K562 (cell line): ENCODE measurements at regions not wholly inside any gene's neighbourhood (a gene's known extent, or its start where the extent isn't known, plus 50 kb on each side); places are given as distances from the start of the nearest gene placed in this dataset.

ENCODE experiments used
- ATAC-seq: fragments of 200-7000 bp; cut with Tn5 transposase; 3 replicates; pipeline ENCODE4 v1.9.1; 2020; ENCODE audit warnings: moderate library complexity
- BruUV-seq: library from RNA; stranded (reverse); fragments of 400-500 nt; replicated peaks from 2 replicates; lab custom pipeline; 2021; lab: Mats Ljungman, UMichigan
- CTCF ChIA-PET: fragments of 300-600 bp; formaldehyde crosslinking; extraction: SDS; loops from one replicate; lab custom pipeline; 2021; ENCODE audit warnings: low intra/inter-chr PET ratio; lab: Yijun Ruan, JAX
- POLR2A ChIA-PET: fragments of 300-600, 350-650 bp; sonication (Branson Sonifier 250); formaldehyde crosslinking; extraction: SDS; loops from one replicate; lab custom pipeline; 2021; ENCODE audit warnings: antibody characterized with exemption, inconsistent platforms; lab: Yijun Ruan, JAX
- DNase-seq, 4 experiments: peaks; one replicate each; pipeline versions ENCODE4 v3.0.0 to v3.0.0-alpha.2; 2011 to 2018; ENCODE audit warnings: low spot score in 3 of 4, mixed read lengths in 3 of 4; ENCODE audit errors: extremely low read depth in 1 of 4
- FAIRE-seq: peaks from 2 replicates; lab custom pipeline; 2011; peaks lifted over from hg19 to GRCh38; lab: Jason Lieb, UNC
- H2AFZ ChIP-seq: 2 replicates; pipeline ENCODE4 v1.6.0; 2011; ENCODE audit warnings: low read depth, low read length, control low read depth, inconsistent platforms
- H3K27ac ChIP-seq: fragments of 200-600 bp; 3 replicates; pipeline ENCODE4 v1.8.0; 2011; ENCODE audit warnings: low read depth, mild to moderate bottlenecking, control low read depth, inconsistent platforms, low read length, moderate library complexity, mixed read lengths; ENCODE audit errors: extremely low read depth
- H3K27me3 ChIP-seq, 2 experiments: fragments of 300-600 bp in 1 of 2; 2 replicates in 1 of 2; 3 replicates in 1 of 2; pipeline versions ENCODE4 v1.6.0 to v1.8.0; 2011; ENCODE audit warnings: inconsistent platforms in 2 of 2, low read length in 2 of 2, mild to moderate bottlenecking in 1 of 2, mixed read lengths in 1 of 2, moderate library complexity in 1 of 2; ENCODE audit not compliant: control insufficient read depth in 2 of 2, insufficient read depth in 2 of 2
- H3K36me3 ChIP-seq: fragments of 300-600 bp; 3 replicates; pipeline ENCODE4 v1.8.0; 2011; ENCODE audit warnings: mild to moderate bottlenecking, low read length, inconsistent platforms; ENCODE audit not compliant: control insufficient read depth, insufficient read depth
- H3K4me1 ChIP-seq, 2 experiments: fragments of 200-600 bp in 1 of 2; replicated peaks in 1 of 2; 2 replicates in 1 of 2; 3 replicates in 1 of 2; pipeline versions ENCODE4 v1.5.1 to v1.8.0; 2011; ENCODE audit warnings: inconsistent platforms in 2 of 2, low read length in 2 of 2, mild to moderate bottlenecking in 1 of 2, mixed read lengths in 1 of 2, moderate library complexity in 1 of 2; ENCODE audit not compliant: control insufficient read depth in 2 of 2, insufficient read depth in 2 of 2
- H3K4me2 ChIP-seq: 2 replicates; pipeline ENCODE4 v1.6.1; 2011; ENCODE audit warnings: low read length, control low read depth, inconsistent platforms, mixed read lengths; ENCODE audit not compliant: insufficient read depth
- H3K4me3 ChIP-seq: fragments of 200-600 bp; sonication (generic), shearing (Covaris generic); 2 replicates; pipeline ENCODE4 v1.5.1; 2016; ENCODE audit warnings: control low read depth, inconsistent platforms
- H3K79me2 ChIP-seq: fragments of 200-600 bp; 3 replicates; pipeline ENCODE4 v1.8.0; 2011; ENCODE audit warnings: low read length, inconsistent platforms; ENCODE audit not compliant: control insufficient read depth, insufficient read depth
- H3K9ac ChIP-seq, 2 experiments: 2 replicates each; pipeline versions ENCODE4 v1.6.0 to v1.6.1; 2011; ENCODE audit warnings: low read depth in 2 of 2, low read length in 2 of 2, control low read depth in 1 of 2, inconsistent platforms in 1 of 2, mild to moderate bottlenecking in 1 of 2, mixed read lengths in 1 of 2; ENCODE audit not compliant: insufficient read depth in 1 of 2
- H3K9me1 ChIP-seq: one replicate; pipeline ENCODE4 v1.6.0; 2011; ENCODE audit warnings: inconsistent platforms, mild to moderate bottlenecking, low read length, moderate library complexity; ENCODE audit not compliant: control insufficient read depth, insufficient read depth
- H3K9me3 ChIP-seq: replicated peaks from 2 replicates; pipeline ENCODE4 v1.5.1; 2011; ENCODE audit warnings: low read depth, low read length, inconsistent platforms; ENCODE audit not compliant: control insufficient read depth, insufficient read depth
- H4K20me1 ChIP-seq: replicated peaks from 2 replicates; pipeline ENCODE4 v1.6.1; 2011; ENCODE audit warnings: low read length, inconsistent platforms, mixed read lengths; ENCODE audit not compliant: control insufficient read depth, insufficient read depth
- COPS2 ChIP-seq: fragments of 450-650 bp; conservative IDR thresholded peaks from 2 replicates; pipeline ENCODE4 v1.6.1; 2016; ENCODE audit warnings: mild to moderate bottlenecking, moderate library complexity
- FOSL1 ChIP-seq: fragments of 200-800 bp; sonication (Bioruptor generic); conservative IDR thresholded peaks from 2 replicates; pipeline ENCODE4 v1.6.1; 2016; ENCODE audit warnings: missing genetic modification characterization, missing compliant biosample characterization
- IRF2 ChIP-seq: sonication (generic); formaldehyde crosslinking; IDR thresholded peaks from 2 replicates; pipeline ENCODE4 v1.8.1; 2022; ENCODE audit warnings: mild to moderate bottlenecking, missing genetic modification reagents
- KDM2B ChIP-seq: fragments of 250-450 bp; sonication (Bioruptor Pico); IDR thresholded peaks from 2 replicates; pipeline ENCODE4 v1.8.0; 2021; ENCODE audit warnings: mild to moderate bottlenecking, moderate library complexity
- KLF16 ChIP-seq: IDR thresholded peaks from 2 replicates; pipeline ENCODE4 v1.6.1; 2016; ENCODE audit warnings: antibody characterized with exemption
- NR3C1 ChIP-seq: sonication (generic); formaldehyde crosslinking; IDR thresholded peaks from 2 replicates; pipeline ENCODE4 v1.8.1; 2022; ENCODE audit warnings: missing genetic modification reagents
- POLR2B ChIP-seq: fragments of 450-650 bp; IDR thresholded peaks from 2 replicates; pipeline ENCODE4 v1.6.1; 2018; ENCODE audit warnings: low read depth; ENCODE audit not compliant: partially characterized antibody
- RBM34 ChIP-seq: fragments of 200-400 bp; formaldehyde crosslinking; IDR thresholded peaks from 2 replicates; pipeline ENCODE4 v1.6.1; 2018; ENCODE audit warnings: low read length, borderline replicate concordance; ENCODE audit not compliant: insufficient read depth
- RFX1 ChIP-seq: fragments of 450-650 bp; IDR thresholded peaks from 2 replicates; pipeline ENCODE4 v1.6.1; 2016; ENCODE audit warnings: mild to moderate bottlenecking, moderate library complexity
- SIN3B ChIP-seq: fragments of 450-650 bp; IDR thresholded peaks from 2 replicates; pipeline ENCODE4 v1.6.1; 2017; ENCODE audit warnings: low read depth, mild to moderate bottlenecking, moderate library complexity
- SMAD2 ChIP-seq: fragments of 150-350 bp; IDR thresholded peaks from 2 replicates; pipeline ENCODE4 v1.6.1; 2014; ENCODE audit warnings: low read depth, mild to moderate bottlenecking, low read length
- ZBTB26 ChIP-seq: fragments of 450-650 bp; formaldehyde crosslinking; IDR thresholded peaks from 2 replicates; pipeline ENCODE4 v1.4.0; 2022; ENCODE audit warnings: missing genetic modification characterization
- ZBTB8A ChIP-seq: fragments of 450-650 bp; IDR thresholded peaks from 2 replicates; pipeline ENCODE4 v1.6.1; 2018; ENCODE audit warnings: mild to moderate bottlenecking, moderate library complexity; ENCODE audit not compliant: partially characterized antibody
- ZNF121 ChIP-seq: sonication (generic); formaldehyde crosslinking; conservative IDR thresholded peaks from 2 replicates; pipeline ENCODE4 v1.8.0; 2022; ENCODE audit warnings: missing genetic modification reagents
- ZNF175 ChIP-seq: fragments of 200-800 bp; sonication (Bioruptor generic); IDR thresholded peaks from 2 replicates; pipeline ENCODE4 v1.6.1; 2016; ENCODE audit warnings: low read depth, mild to moderate bottlenecking, missing genetic modification characterization, missing compliant biosample characterization
- ZNF431 ChIP-seq: sonication (generic); formaldehyde crosslinking; IDR thresholded peaks from 2 replicates; pipeline ENCODE4 v1.8.0; 2022; ENCODE audit warnings: mild to moderate bottlenecking, missing genetic modification reagents
- ZNF699 ChIP-seq: fragments of 250-450 bp; sonication (Bioruptor Pico); IDR thresholded peaks from 2 replicates; pipeline ENCODE4 v1.8.0; 2021; ENCODE audit warnings: mild to moderate bottlenecking, moderate library complexity; ENCODE audit not compliant: insufficient replicate concordance
- ZSCAN29 ChIP-seq: fragments of 450-650 bp; IDR thresholded peaks from 2 replicates; pipeline ENCODE4 v1.6.1; 2017
- WGBS: fragments of 100-300 bp; shearing (Covaris generic); methylation state at CpG from one replicate; pipeline ENCODE4 v1.1.6; 2016; ENCODE audit warnings: low coverage, mixed read lengths; ENCODE audit not compliant: insufficient coverage; ENCODE audit errors: missing lambda C conversion rate; 5-methylcytosine and 5-hydroxymethylcytosine counted together
- in situ Hi-C: fragments of 300-500 bp; cut with MboI; formaldehyde crosslinking; loops from 4 replicates; pipeline ENCODE4 v1.15.0; 2018; ENCODE audit warnings: inconsistent platforms, mixed read lengths
- intact Hi-C: fragments of 100-400 bp; cut with micrococcal nuclease; formaldehyde crosslinking; loops from 2 replicates; pipeline ENCODE4 v1.14.2; 2022

GRCh38 chr13:64756621-64757020 lies 2473.5 kb downstream of the PCDH9 start:
- ATAC-seq (no peak), DNase-seq (no peak), FAIRE-seq (no peak)
- POLR2A ChIA-PET, result no interaction called here
- H3K9ac ChIP-seq, result no peak overlapping the region
- H3K4me3 ChIP-seq, result no peak overlapping the region
- intact Hi-C loops, result no loop called here
- no peaks in the 10 kb centered on the region for H3K9me3 ChIP-seq
- H3K27me3 ChIP-seq, result no peaks in the 10 kb centered on the region
- TF ChIP-seq ZBTB8A, result no peak
- no peak for TF ChIP-seq COPS2
- no peak for TF ChIP-seq ZNF121 (CRISPR knock-in tag)
- TF ChIP-seq SMAD2, result no peak
- TF ChIP-seq ZNF431, result no peak
- TF ChIP-seq KDM2B, result no peak
- no peak for TF ChIP-seq RFX1
- no peak for TF ChIP-seq ZSCAN29
- no peak for TF ChIP-seq NR3C1 (CRISPR knock-in tag)
- no peak for TF ChIP-seq POLR2B
- TF ChIP-seq ZNF175, result no peak
- no peak for TF ChIP-seq RBM34
- no peak for TF ChIP-seq FOSL1 (tag)
- TF ChIP-seq ZBTB26 (CRISPR knock-in tag), result no peak
- no peak for TF ChIP-seq SIN3B
- TF ChIP-seq IRF2 (CRISPR knock-in tag), result no peak
- TF ChIP-seq KLF16, result no peak
- TF ChIP-seq ZNF699, result no peak
- TF ChIP-seq, all 486 proteins: peak for 0
- Histone ChIP-seq H3K4me1 (no peaks in the 10 kb centered on the region), H3K4me2 (no peak overlapping the region), H4K20me1 (no peaks in the 10 kb centered on the region), H3K27ac (no peak overlapping the region), H3K9me1 (no peaks in the 10 kb centered on the region), H3K36me3 (no peaks in the 10 kb centered on the region), H2AFZ (no peak overlapping the region), H3K79me2 (no peaks in the 10 kb centered on the region)
- 0% methylated on average over 1 of the region's 1 CpG for WGBS
- in situ Hi-C loops, result no loop called here
- CTCF ChIA-PET, result no interaction called here
- BruUV-seq, result no TSS peak
